HL-60 (cell line): ENCODE measurements at regions not wholly inside any gene's neighbourhood (a gene's known extent, or its start where the extent isn't known, plus 50 kb on each side); places are given as distances from the start of the nearest gene placed in this dataset.

ENCODE experiments used
- DNase-seq, 2 experiments: peaks; one replicate each; pipeline ENCODE4 v3.0.0-alpha.2; 2010 to 2020; ENCODE audit warnings: low read depth in 1 of 2, low spot score in 1 of 2
- H3K27ac ChIP-seq: fragments of 250-450 bp; sonication (Bioruptor Pico); replicated peaks from 2 replicates; pipeline ENCODE4 v1.5.1; 2020; ENCODE audit warnings: mild to moderate bottlenecking, moderate library complexity
- H3K27me3 ChIP-seq: fragments of 250-450 bp; sonication (Bioruptor Pico); 2 replicates; pipeline ENCODE4 v1.5.1; 2021; ENCODE audit warnings: mild to moderate bottlenecking, moderate library complexity; ENCODE audit not compliant: insufficient read depth, poor library complexity, severe bottlenecking
- H3K4me3 ChIP-seq: replicated peaks from 2 replicates; pipeline ENCODE4 v1.5.1; 2011; ENCODE audit warnings: mild to moderate bottlenecking, control low read depth, low read length; ENCODE audit not compliant: insufficient read depth
- CTCF ChIP-seq: IDR thresholded peaks from one replicate; pipeline ENCODE4 v1.5.1; 2011; ENCODE audit warnings: low read length, control low read depth, inconsistent platforms; ENCODE audit not compliant: insufficient read depth
- GABPA ChIP-seq: IDR thresholded peaks from 2 replicates; pipeline ENCODE4 v1.6.1; 2012; ENCODE audit warnings: low read depth
- POLR2AphosphoS5 ChIP-seq: IDR thresholded peaks from 2 replicates; pipeline ENCODE4 v1.6.1; 2012; ENCODE audit warnings: low read depth
- SPI1 ChIP-seq: IDR thresholded peaks from 2 replicates; pipeline ENCODE4 v1.6.1; 2012; ENCODE audit warnings: low read depth, mild to moderate bottlenecking, borderline replicate concordance
- TF ChIP-seq, protein P1 (sequence below): IDR thresholded peaks from 2 replicates; pipeline ENCODE4 v1.6.1; 2012; ENCODE audit warnings: low read depth; ENCODE audit not compliant: insufficient replicate concordance

- TF ChIP-seq CTCF = no peak
- TF ChIP-seq SPI1 = no peak
- TF ChIP-seq GABPA = no peak
- TF ChIP-seq POLR2AphosphoS5 = no peak
- TF ChIP-seq, protein P1, sequence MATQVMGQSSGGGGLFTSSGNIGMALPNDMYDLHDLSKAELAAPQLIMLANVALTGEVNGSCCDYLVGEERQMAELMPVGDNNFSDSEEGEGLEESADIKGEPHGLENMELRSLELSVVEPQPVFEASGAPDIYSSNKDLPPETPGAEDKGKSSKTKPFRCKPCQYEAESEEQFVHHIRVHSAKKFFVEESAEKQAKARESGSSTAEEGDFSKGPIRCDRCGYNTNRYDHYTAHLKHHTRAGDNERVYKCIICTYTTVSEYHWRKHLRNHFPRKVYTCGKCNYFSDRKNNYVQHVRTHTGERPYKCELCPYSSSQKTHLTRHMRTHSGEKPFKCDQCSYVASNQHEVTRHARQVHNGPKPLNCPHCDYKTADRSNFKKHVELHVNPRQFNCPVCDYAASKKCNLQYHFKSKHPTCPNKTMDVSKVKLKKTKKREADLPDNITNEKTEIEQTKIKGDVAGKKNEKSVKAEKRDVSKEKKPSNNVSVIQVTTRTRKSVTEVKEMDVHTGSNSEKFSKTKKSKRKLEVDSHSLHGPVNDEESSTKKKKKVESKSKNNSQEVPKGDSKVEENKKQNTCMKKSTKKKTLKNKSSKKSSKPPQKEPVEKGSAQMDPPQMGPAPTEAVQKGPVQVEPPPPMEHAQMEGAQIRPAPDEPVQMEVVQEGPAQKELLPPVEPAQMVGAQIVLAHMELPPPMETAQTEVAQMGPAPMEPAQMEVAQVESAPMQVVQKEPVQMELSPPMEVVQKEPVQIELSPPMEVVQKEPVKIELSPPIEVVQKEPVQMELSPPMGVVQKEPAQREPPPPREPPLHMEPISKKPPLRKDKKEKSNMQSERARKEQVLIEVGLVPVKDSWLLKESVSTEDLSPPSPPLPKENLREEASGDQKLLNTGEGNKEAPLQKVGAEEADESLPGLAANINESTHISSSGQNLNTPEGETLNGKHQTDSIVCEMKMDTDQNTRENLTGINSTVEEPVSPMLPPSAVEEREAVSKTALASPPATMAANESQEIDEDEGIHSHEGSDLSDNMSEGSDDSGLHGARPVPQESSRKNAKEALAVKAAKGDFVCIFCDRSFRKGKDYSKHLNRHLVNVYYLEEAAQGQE = no peak
- Histone ChIP-seq H3K27ac (no peak overlapping the region), H3K27me3 (peaks cover 13% of the 10 kb centered on the region), H3K4me3 (no peak overlapping the region)
- no peak for DNase-seq
Observed at GRCh38 chr6:87873556-87873955, 171.5 kb upstream of the AKIRIN2 start.

DNA sequence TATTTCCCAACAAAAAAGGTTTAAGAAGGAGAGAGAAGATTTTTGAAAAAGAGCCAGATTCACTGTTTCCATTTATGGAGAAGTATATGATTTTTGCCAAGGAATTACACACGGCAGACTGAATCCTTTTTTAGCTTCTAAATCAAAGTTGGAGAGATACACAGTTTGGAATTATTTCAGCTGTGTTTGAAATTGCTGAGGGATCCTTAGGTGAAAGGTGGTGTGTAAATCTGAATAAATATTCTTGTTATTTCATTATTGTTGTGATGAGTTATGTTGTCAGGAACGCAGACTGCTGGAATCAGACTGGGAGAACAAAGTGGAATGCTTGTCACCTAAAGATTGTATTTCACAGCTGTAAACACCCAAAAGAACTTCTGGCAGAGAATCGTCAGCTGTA, 168.5 kb upstream of the AKIRIN2 start:
- TF ChIP-seq CTCF = no peak
- TF ChIP-seq POLR2AphosphoS5 = no peak
- TF ChIP-seq SPI1 = no peak
- TF ChIP-seq, protein P1 = no peak
- TF ChIP-seq GABPA = no peak
- no peak for DNase-seq
- H3K27ac ChIP-seq = no peak overlapping the region
- peaks cover 5% of the 10 kb centered on the region for H3K27me3 ChIP-seq
- no peak overlapping the region for H3K4me3 ChIP-seq

GRCh38 chr6:87869064-87869905, 167.3 kb upstream of the AKIRIN2 start:
- H3K27ac ChIP-seq = no peak overlapping the region
- peaks cover 7% of the 10 kb centered on the region for H3K27me3 ChIP-seq
- TF ChIP-seq, protein P1 = no peak
- TF ChIP-seq SPI1 = no peak
- TF ChIP-seq POLR2AphosphoS5 = no peak
- TF ChIP-seq CTCF = no peak
- no peak for TF ChIP-seq GABPA
- H3K4me3 ChIP-seq = no peak overlapping the region
- DNase-seq = no peak
